ENCODE measurements at regions not wholly inside any gene's neighbourhood (a gene's known extent, or its start where the extent isn't known, plus 50 kb on each side); places are given as distances from the start of the nearest gene placed in this dataset.

DNA sequence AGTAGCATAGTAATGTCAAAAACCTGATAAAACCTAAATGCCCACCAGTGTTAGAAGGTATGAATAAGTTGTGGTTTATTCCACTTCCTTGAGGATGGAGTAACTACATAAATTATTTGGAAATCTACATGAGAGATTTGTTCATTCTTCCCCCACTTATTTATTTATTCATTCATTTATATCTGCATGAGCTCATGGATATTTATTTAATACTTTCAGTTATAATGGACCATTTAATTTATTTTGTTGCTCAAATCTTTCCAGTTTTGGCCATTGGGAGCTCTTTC is 223.8 kb upstream of the S1PR3 start:
- TF ChIP-seq, protein P1, sequence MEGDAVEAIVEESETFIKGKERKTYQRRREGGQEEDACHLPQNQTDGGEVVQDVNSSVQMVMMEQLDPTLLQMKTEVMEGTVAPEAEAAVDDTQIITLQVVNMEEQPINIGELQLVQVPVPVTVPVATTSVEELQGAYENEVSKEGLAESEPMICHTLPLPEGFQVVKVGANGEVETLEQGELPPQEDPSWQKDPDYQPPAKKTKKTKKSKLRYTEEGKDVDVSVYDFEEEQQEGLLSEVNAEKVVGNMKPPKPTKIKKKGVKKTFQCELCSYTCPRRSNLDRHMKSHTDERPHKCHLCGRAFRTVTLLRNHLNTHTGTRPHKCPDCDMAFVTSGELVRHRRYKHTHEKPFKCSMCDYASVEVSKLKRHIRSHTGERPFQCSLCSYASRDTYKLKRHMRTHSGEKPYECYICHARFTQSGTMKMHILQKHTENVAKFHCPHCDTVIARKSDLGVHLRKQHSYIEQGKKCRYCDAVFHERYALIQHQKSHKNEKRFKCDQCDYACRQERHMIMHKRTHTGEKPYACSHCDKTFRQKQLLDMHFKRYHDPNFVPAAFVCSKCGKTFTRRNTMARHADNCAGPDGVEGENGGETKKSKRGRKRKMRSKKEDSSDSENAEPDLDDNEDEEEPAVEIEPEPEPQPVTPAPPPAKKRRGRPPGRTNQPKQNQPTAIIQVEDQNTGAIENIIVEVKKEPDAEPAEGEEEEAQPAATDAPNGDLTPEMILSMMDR (IDR thresholded peaks at IDR 0.05; ENCODE audit: low read depth, low read length): no peak
- no peak for TF ChIP-seq POLR2A (IDR thresholded peaks at IDR 0.05; ENCODE audit: extremely low read depth, insufficient read length)

All from NB4 (cell line).